ENCODE measurements at regions not wholly inside any gene's neighbourhood (a gene's known extent, or its start where the extent isn't known, plus 50 kb on each side); places are given as distances from the start of the nearest gene placed in this dataset.

- H3K4me1 ChIP-seq (ENCODE audit: insufficient read depth, low read length, poor library complexity, severe bottlenecking): no peaks in the 10 kb centered on the region
- H3K4me3 ChIP-seq (ENCODE audit: low read depth, low read length, poor library complexity, severe bottlenecking): no peak overlapping the region
- no peak overlapping the region for H3K4me2 ChIP-seq (ENCODE audit: low read length)
- H3K9me2 ChIP-seq (ENCODE audit: insufficient read depth, low read length): no peaks in the 10 kb centered on the region
- DNase-seq (ENCODE audit: low spot score): no peak
- H3K9me3 ChIP-seq (ENCODE audit: low read length): no peaks in the 10 kb centered on the region
- H3K79me2 ChIP-seq (ENCODE audit: insufficient read depth, low read depth, low read length): no peaks in the 10 kb centered on the region
- BruUV-seq (replicated peaks): no TSS peak
- H2AFZ ChIP-seq (ENCODE audit: low read length): no peak overlapping the region
- intact Hi-C loops (cut with micrococcal nuclease; ENCODE audit: unreplicated experiment): no loop called here
- no peak for TF ChIP-seq CTCF (conservative IDR thresholded peaks at IDR 0.05; ENCODE audit: low read length)
- TF ChIP-seq EZH2phosphoT487 (IDR thresholded peaks at IDR 0.05; ENCODE audit: borderline replicate concordance, low read depth, low read length): no peak
- no peaks in the 10 kb centered on the region for H4K20me1 ChIP-seq (ENCODE audit: insufficient read depth, low read length)
- H3K27ac ChIP-seq (ENCODE audit: low read depth, low read length, poor library complexity, severe bottlenecking): no peak overlapping the region
- ChIA-PET CTCF (ENCODE audit: unreplicated experiment) (no interaction called here), POLR2A (no interaction called here)
- H3K36me3 ChIP-seq (ENCODE audit: insufficient read depth, low read length): no peaks in the 10 kb centered on the region
These were observed 548.6 kb downstream of the SLC16A7 start for GRCh38 chr12:60144395-60144794.

GRCh38 chr12:60148109-60148508 lies 552.3 kb downstream of the SLC16A7 start:
- H3K79me2 ChIP-seq (ENCODE audit: insufficient read depth, low read depth, low read length): no peaks in the 10 kb centered on the region
- H3K4me3 ChIP-seq (ENCODE audit: low read depth, low read length, poor library complexity, severe bottlenecking): no peak overlapping the region
- no peak overlapping the region for H3K4me2 ChIP-seq (ENCODE audit: low read length)
- TF ChIP-seq CTCF (conservative IDR thresholded peaks at IDR 0.05; ENCODE audit: low read length) (no peak), EZH2phosphoT487 (IDR thresholded peaks at IDR 0.05; ENCODE audit: borderline replicate concordance, low read depth, low read length) (no peak)
- H3K36me3 ChIP-seq (ENCODE audit: insufficient read depth, low read length): no peaks in the 10 kb centered on the region
- ChIA-PET POLR2A (no interaction called here), CTCF (ENCODE audit: unreplicated experiment) (no interaction called here)
- H2AFZ ChIP-seq (ENCODE audit: low read length): no peak overlapping the region
- intact Hi-C loops (cut with micrococcal nuclease; ENCODE audit: unreplicated experiment): no loop called here
- no TSS peak for BruUV-seq (replicated peaks)
- H4K20me1 ChIP-seq (ENCODE audit: insufficient read depth, low read length): no peaks in the 10 kb centered on the region
- no peaks in the 10 kb centered on the region for H3K4me1 ChIP-seq (ENCODE audit: insufficient read depth, low read length, poor library complexity, severe bottlenecking)
- H3K9me3 ChIP-seq (ENCODE audit: low read length): no peaks in the 10 kb centered on the region
- H3K9me2 ChIP-seq (ENCODE audit: insufficient read depth, low read length): no peaks in the 10 kb centered on the region
- H3K27ac ChIP-seq (ENCODE audit: low read depth, low read length, poor library complexity, severe bottlenecking): no peak overlapping the region
- DNase-seq (ENCODE audit: low spot score): no peak

GRCh38 chr12:60148831-60149230 lies 553.0 kb downstream of the SLC16A7 start:
- no peaks in the 10 kb centered on the region for H3K9me2 ChIP-seq (ENCODE audit: insufficient read depth, low read length)
- H4K20me1 ChIP-seq (ENCODE audit: insufficient read depth, low read length): no peaks in the 10 kb centered on the region
- H3K27ac ChIP-seq (ENCODE audit: low read depth, low read length, poor library complexity, severe bottlenecking): no peak overlapping the region
- no peak overlapping the region for H3K4me3 ChIP-seq (ENCODE audit: low read depth, low read length, poor library complexity, severe bottlenecking)
- no peaks in the 10 kb centered on the region for H3K9me3 ChIP-seq (ENCODE audit: low read length)
- ChIA-PET POLR2A (interaction anchor here (0.8 kb wide), 1 partner anchor 9 kb away, joined by 3 read pairs; no protein-coding TSS in a partner anchor), CTCF (ENCODE audit: unreplicated experiment) (no interaction called here)
- no peaks in the 10 kb centered on the region for H3K36me3 ChIP-seq (ENCODE audit: insufficient read depth, low read length)
- no peak overlapping the region for H3K4me2 ChIP-seq (ENCODE audit: low read length)
- H3K79me2 ChIP-seq (ENCODE audit: insufficient read depth, low read depth, low read length): no peaks in the 10 kb centered on the region
- H3K4me1 ChIP-seq (ENCODE audit: insufficient read depth, low read length, poor library complexity, severe bottlenecking): no peaks in the 10 kb centered on the region
- TF ChIP-seq CTCF (conservative IDR thresholded peaks at IDR 0.05; ENCODE audit: low read length): no peak
- TF ChIP-seq EZH2phosphoT487 (IDR thresholded peaks at IDR 0.05; ENCODE audit: borderline replicate concordance, low read depth, low read length): no peak
- BruUV-seq (replicated peaks): no TSS peak
- H2AFZ ChIP-seq (ENCODE audit: low read length): no peak overlapping the region
- DNase-seq (ENCODE audit: low spot score): no peak
- intact Hi-C loops (cut with micrococcal nuclease; ENCODE audit: unreplicated experiment): no loop called here

Data from OCI-LY7 (cell line).